AG08396 (cell line): ENCODE measurements at regions not wholly inside any gene's neighbourhood (a gene's known extent, or its start where the extent isn't known, plus 50 kb on each side); places are given as distances from the start of the nearest gene placed in this dataset.
"Not testable (repeated sequence)": the region's sequence is repeated elsewhere in the genome, so short reads cannot be mapped to it uniquely, and the experiment has no call there.

ENCODE experiments used
- DNase-seq: peaks from one replicate; pipeline ENCODE4 v3.0.0; 2012; ENCODE audit warnings: low spot score, mixed read lengths

DNA sequence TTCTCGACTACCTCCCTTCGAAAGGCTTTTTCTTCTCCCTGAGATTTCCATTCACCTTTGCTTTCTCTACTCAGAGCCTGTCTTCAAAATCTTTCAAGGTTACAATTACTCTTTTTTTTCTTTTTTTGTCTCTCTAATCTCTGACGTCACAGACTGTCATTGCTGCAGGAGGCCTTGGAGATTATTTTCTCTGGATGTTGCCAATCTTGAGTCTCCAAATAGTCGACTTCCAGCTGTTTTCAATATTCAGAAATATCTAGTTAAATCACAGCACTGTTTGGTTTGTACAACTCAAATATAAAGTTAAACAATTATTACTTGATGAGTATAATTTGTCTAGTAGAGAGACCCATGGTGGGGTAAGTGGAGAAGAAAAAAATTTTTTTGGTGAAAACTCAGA lies 359.0 kb upstream of the BOD1L1 start:
- no peak for DNase-seq

- peak; percentile 51 for DNase-seq
Measured at GRCh38 chr4:13988353-13989305, 361.1 kb upstream of the BOD1L1 start.

- DNase-seq: no peak
Measured at GRCh38 chr4:13989501-13989900, 362.0 kb upstream of the BOD1L1 start.

DNA sequence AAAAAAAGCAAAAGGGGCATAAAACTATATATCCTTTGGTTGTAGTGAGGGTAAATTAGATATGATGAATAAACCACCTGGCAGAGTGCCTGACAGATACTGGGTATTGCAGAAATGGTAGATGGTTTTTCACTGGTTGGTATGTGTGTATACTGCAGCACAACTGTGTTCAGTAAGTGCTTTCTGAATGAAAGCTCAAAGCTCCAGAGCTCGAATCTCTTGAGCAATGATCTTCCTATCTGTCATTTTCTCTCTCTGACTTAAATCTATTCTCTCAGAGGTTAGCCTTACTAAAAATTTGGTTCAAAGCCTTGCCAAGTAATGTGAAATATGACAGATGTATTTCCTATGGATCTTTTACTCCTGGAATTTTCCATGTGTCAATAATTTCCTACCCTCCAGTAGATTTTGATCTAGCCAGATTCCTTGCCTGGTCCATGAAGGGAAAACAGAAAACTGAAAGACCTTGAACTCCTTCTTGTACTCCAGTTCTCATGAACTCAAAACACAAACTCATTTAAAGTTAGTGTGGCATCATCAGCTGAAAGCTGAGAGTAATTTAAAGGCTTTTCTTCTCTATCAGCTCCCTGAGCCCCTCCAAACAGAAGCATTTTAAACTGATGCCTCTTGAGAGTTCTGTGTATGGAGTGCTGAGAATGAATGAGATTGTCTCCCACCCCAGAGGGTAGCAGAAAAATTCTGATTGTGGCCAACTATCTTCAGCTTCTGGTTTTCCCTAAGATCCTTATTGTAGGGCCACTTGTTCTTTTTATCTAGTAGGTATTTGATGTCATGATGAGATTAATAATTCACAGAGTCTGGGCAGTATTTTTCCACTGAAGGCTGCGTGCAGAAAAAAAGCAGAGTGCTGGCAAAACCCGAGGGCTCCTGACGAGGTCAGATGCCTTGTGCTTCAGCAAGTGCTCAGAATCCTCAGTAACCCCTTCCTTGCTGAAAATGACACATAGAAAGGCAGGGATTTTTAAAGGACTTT lies 363.4 kb upstream of the BOD1L1 start:
- DNase-seq: no peak

- no peak for DNase-seq
Measured at GRCh38 chr4:13992041-13992440, 364.5 kb upstream of the BOD1L1 start.

- DNase-seq: no peak
Measured at GRCh38 chr4:13992975-13993520, 365.5 kb upstream of the BOD1L1 start.

DNA sequence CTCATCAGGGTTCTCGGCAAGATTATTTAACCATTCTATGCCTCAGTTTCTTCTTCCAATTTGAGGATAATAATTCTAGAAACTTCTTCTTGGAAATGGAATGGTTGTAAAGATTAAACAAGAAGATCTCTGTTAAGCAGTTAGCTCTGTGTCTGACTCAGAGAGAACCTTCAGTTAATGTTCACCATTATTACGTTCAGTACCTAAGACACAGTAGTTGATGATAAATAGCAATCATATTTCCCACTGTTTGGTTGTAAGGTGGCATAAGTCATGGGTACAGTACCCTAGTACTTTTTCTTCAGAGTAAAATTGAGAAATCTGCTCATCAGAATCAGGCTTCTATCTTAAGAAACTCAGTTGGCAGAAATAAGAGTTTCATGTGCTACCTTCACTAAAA lies 366.5 kb upstream of the BOD1L1 start:
- DNase-seq: no peak

GRCh38 chr4:13998850-13999445 lies 371.4 kb upstream of the BOD1L1 start:
- no peak for DNase-seq

- DNase-seq: no peak
Measured at GRCh38 chr4:14000091-14000814, 372.7 kb upstream of the BOD1L1 start.

- not testable (repeated sequence) for DNase-seq
Measured at GRCh38 chr4:14002331-14002730, 374.8 kb upstream of the BOD1L1 start.

- no peak for DNase-seq
Measured at GRCh38 chr4:14008494-14008893, 381.0 kb upstream of the BOD1L1 start.

DNA sequence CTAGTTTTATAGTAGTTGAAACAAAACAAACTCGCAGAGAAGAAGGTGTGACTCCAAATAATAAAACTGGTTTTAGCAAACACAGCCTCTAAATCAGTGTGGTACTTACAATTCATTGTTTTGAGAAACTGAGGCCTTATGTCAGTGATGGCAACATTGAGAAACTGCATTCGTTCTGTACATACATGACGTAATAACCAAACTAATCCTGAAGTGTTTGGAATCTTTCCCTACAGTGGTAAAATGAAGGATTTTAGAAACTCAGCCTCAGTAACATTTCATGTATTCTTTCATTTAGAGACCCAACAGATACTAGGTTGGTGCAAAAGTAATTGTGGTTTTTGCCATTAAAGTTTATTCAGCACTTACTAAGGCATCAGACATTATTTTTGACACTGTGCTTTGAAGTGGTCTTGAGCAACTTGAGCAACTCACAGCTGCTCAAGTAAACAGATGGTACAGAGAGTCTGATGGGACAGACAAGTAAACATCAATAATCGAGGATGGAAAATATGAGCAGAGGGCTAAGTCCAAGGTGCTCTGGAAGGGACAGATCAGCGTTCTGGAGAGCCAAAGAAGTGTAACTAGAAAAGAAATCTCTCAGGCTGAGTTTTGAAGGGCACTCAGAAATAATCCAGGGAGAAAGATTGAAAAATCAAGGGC lies 390.8 kb upstream of the BOD1L1 start:
- no peak for DNase-seq

DNA sequence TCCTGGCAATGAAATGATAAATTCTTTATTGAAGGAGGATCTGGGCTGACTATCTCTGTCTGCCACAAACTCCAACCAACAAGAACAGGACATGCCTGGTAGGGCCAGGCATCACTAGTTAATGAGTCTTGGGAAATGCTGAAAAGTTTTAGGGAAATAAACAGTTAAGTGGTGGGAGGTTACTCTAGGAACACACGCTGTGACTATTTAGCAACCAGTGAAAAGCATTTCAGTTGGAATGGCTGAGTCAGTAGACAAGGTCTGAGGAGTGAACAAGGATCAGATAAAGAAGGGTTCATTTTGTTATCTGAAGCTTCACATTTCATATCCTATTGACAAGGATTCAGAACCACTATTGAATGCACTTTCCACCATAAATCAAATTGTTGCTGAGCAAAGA lies 394.9 kb upstream of the BOD1L1 start:
- peak; percentile 34 for DNase-seq

GRCh38 chr4:14023036-14023435 lies 395.5 kb upstream of the BOD1L1 start:
- no peak for DNase-seq

GRCh38 chr4:14023896-14024295 lies 396.4 kb upstream of the BOD1L1 start:
- DNase-seq: no peak

DNA sequence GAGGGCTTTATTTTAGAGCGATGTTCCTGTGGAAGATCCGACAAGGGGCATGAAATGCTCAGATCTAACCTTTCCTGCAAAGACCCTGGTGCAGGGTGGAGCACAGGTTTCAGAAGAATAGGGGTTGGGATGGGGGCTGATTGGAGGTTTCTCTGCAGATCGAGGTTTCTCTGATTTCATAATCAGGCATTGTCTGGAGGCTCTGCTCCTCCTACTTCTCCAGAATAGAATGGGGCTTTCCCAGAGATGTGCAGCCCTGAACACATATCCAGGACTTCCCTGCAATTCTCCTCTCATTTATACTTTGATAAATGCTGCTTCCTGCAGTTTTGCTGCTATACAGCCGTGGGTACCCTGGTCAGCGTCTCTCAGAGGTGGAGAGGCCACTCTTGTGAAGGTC lies 397.6 kb upstream of the BOD1L1 start:
- DNase-seq: no peak

GRCh38 chr4:14025891-14026290 lies 398.4 kb upstream of the BOD1L1 start:
- DNase-seq: no peak

DNA sequence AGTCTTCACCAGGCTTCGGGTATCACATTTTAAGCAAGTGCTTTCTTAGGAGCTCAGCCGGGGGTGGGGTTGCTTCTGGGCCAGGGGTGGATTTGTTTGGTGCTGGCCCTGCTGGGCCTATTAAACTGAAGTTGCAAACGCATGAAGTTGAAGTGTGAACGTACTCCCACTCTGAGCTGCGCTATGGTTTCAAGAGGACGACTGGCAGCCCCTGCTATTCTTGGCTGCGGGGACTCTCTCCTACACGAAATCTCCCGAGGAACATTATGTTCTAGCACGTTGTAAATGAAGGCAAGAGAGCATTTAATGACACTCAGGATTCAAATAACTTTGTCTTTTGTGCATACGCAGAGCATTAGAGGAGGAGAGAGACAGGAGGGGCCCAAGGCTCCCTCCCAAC lies 401.3 kb upstream of the BOD1L1 start:
- DNase-seq: no peak

DNA sequence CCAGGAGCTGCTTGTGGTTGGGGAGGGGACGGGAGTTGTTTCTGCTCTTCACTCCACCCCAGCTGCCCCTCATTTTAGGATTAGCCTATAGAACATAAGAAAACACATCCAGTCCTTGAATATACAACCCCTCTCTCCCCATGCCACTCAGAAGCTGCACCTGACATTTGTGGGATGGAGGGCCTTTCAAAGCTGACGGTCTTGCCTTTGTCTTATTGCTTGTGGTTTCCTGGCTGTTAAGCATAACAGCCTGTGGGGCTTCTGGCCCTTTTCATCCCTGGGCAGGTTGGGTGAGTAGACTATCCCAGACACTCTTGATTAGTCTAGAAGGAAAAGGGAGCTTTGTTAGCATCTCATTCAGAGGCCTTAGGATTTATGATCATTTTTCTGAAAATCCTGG lies 407.6 kb upstream of the BOD1L1 start:
- DNase-seq: no peak

GRCh38 chr4:14043203-14043602 lies 415.7 kb upstream of the BOD1L1 start:
- DNase-seq: no peak

- DNase-seq: no peak
Measured at GRCh38 chr4:14046642-14047041, 419.1 kb upstream of the BOD1L1 start.
